IPS-15b (cell line): ENCODE measurements at regions not wholly inside any gene's neighbourhood (a gene's known extent, or its start where the extent isn't known, plus 50 kb on each side); places are given as distances from the start of the nearest gene placed in this dataset.

Experiments used
- H3K27me3 ChIP-seq: one replicate; pipeline ENCODE4 v1.6.1; 2013; ENCODE audit warnings: low read length; ENCODE audit not compliant: control insufficient read depth, insufficient read depth
- H3K36me3 ChIP-seq: one replicate; pipeline ENCODE4 v1.6.1; 2013; ENCODE audit warnings: low read length; ENCODE audit not compliant: control insufficient read depth, insufficient read depth
- H3K4me1 ChIP-seq: one replicate; pipeline ENCODE4 v1.6.1; 2013; ENCODE audit warnings: mild to moderate bottlenecking, low read length; ENCODE audit not compliant: control insufficient read depth, insufficient read depth
- H3K4me3 ChIP-seq: one replicate; pipeline ENCODE4 v1.5.1; 2013; ENCODE audit warnings: low read depth, low read length
- H3K9ac ChIP-seq: one replicate; pipeline ENCODE4 v1.6.1; 2013; ENCODE audit warnings: low read depth, mild to moderate bottlenecking, low read length
- H3K9me3 ChIP-seq: one replicate; pipeline ENCODE4 v1.6.1; 2013; ENCODE audit warnings: mild to moderate bottlenecking, low read length; ENCODE audit not compliant: control insufficient read depth, insufficient read depth

- Histone ChIP-seq H3K4me3 (no peak overlapping the region), H3K4me1 (no peaks in the 10 kb centered on the region), H3K9me3 (no peaks in the 10 kb centered on the region), H3K9ac (no peak overlapping the region), H3K36me3 (no peaks in the 10 kb centered on the region), H3K27me3 (no peaks in the 10 kb centered on the region)
Measured at GRCh38 chr13:61672756-61673155, 257.1 kb upstream of the PCDH20 start.

GRCh38 chr13:61670384-61671161 is 254.9 kb upstream of the PCDH20 start:
- H3K27me3 ChIP-seq = no peaks in the 10 kb centered on the region
- no peak overlapping the region for H3K4me3 ChIP-seq
- no peaks in the 10 kb centered on the region for H3K4me1 ChIP-seq
- no peak overlapping the region for H3K9ac ChIP-seq
- H3K36me3 ChIP-seq = no peaks in the 10 kb centered on the region
- H3K9me3 ChIP-seq = no peaks in the 10 kb centered on the region

GRCh38 chr13:61664801-61665705 is 249.4 kb upstream of the PCDH20 start:
- H3K9me3 ChIP-seq = no peaks in the 10 kb centered on the region
- no peak overlapping the region for H3K9ac ChIP-seq
- no peak overlapping the region for H3K4me3 ChIP-seq
- no peaks in the 10 kb centered on the region for H3K36me3 ChIP-seq
- H3K4me1 ChIP-seq = peaks cover 2% of the 10 kb centered on the region
- no peaks in the 10 kb centered on the region for H3K27me3 ChIP-seq

GRCh38 chr13:61654481-61654880 is 238.8 kb upstream of the PCDH20 start:
- no peaks in the 10 kb centered on the region for H3K9me3 ChIP-seq
- no peaks in the 10 kb centered on the region for H3K4me1 ChIP-seq
- H3K4me3 ChIP-seq = no peak overlapping the region
- no peak overlapping the region for H3K9ac ChIP-seq
- no peaks in the 10 kb centered on the region for H3K27me3 ChIP-seq
- no peaks in the 10 kb centered on the region for H3K36me3 ChIP-seq

GRCh38 chr13:61648547-61648946 is 232.9 kb upstream of the PCDH20 start:
- H3K4me1 ChIP-seq = no peaks in the 10 kb centered on the region
- no peaks in the 10 kb centered on the region for H3K9me3 ChIP-seq
- H3K36me3 ChIP-seq = no peaks in the 10 kb centered on the region
- H3K4me3 ChIP-seq = no peak overlapping the region
- no peak overlapping the region for H3K9ac ChIP-seq
- H3K27me3 ChIP-seq = no peaks in the 10 kb centered on the region

GRCh38 chr13:61612192-61612591 is 196.5 kb upstream of the PCDH20 start:
- no peak overlapping the region for H3K4me3 ChIP-seq
- no peaks in the 10 kb centered on the region for H3K4me1 ChIP-seq
- no peaks in the 10 kb centered on the region for H3K9me3 ChIP-seq
- no peak overlapping the region for H3K9ac ChIP-seq
- H3K27me3 ChIP-seq = no peaks in the 10 kb centered on the region
- peaks cover 4% of the 10 kb centered on the region for H3K36me3 ChIP-seq

GRCh38 chr13:61608138-61608537 is 192.5 kb upstream of the PCDH20 start:
- H3K4me1 ChIP-seq = no peaks in the 10 kb centered on the region
- peaks cover 4% of the 10 kb centered on the region for H3K36me3 ChIP-seq
- no peaks in the 10 kb centered on the region for H3K9me3 ChIP-seq
- H3K9ac ChIP-seq = no peak overlapping the region
- H3K27me3 ChIP-seq = no peaks in the 10 kb centered on the region
- H3K4me3 ChIP-seq = no peak overlapping the region

- no peaks in the 10 kb centered on the region for H3K9me3 ChIP-seq
- no peak overlapping the region for H3K4me3 ChIP-seq
- H3K9ac ChIP-seq = no peak overlapping the region
- no peaks in the 10 kb centered on the region for H3K36me3 ChIP-seq
- no peaks in the 10 kb centered on the region for H3K4me1 ChIP-seq
- H3K27me3 ChIP-seq = no peaks in the 10 kb centered on the region
Measured at GRCh38 chr13:61600360-61601033, 184.8 kb upstream of the PCDH20 start.

- H3K36me3 ChIP-seq = no peaks in the 10 kb centered on the region
- no peaks in the 10 kb centered on the region for H3K9me3 ChIP-seq
- H3K4me3 ChIP-seq = no peak overlapping the region
- no peaks in the 10 kb centered on the region for H3K27me3 ChIP-seq
- H3K4me1 ChIP-seq = no peaks in the 10 kb centered on the region
- H3K9ac ChIP-seq = no peak overlapping the region
Measured at GRCh38 chr13:61592489-61592888, 176.8 kb upstream of the PCDH20 start.

GRCh38 chr13:61575973-61576372 is 160.3 kb upstream of the PCDH20 start:
- Histone ChIP-seq H3K9me3 (no peaks in the 10 kb centered on the region), H3K4me3 (no peak overlapping the region), H3K36me3 (no peaks in the 10 kb centered on the region), H3K27me3 (no peaks in the 10 kb centered on the region), H3K4me1 (no peaks in the 10 kb centered on the region), H3K9ac (no peak overlapping the region)

- H3K4me3 ChIP-seq = no peak overlapping the region
- H3K4me1 ChIP-seq = no peaks in the 10 kb centered on the region
- no peak overlapping the region for H3K9ac ChIP-seq
- H3K9me3 ChIP-seq = no peaks in the 10 kb centered on the region
- no peaks in the 10 kb centered on the region for H3K27me3 ChIP-seq
- H3K36me3 ChIP-seq = no peaks in the 10 kb centered on the region
Measured at GRCh38 chr13:61563645-61564044, 148.0 kb upstream of the PCDH20 start.
